IMR-90 (cell line): ENCODE measurements at regions not wholly inside any gene's neighbourhood (a gene's known extent, or its start where the extent isn't known, plus 50 kb on each side); places are given as distances from the start of the nearest gene placed in this dataset.

ENCODE experiments used
- ATAC-seq: fragments of 200-7000 bp; cut with Tn5 transposase; 2 replicates; pipeline ENCODE4 v1.9.1; 2020; ENCODE audit warnings: low read depth, mild to moderate bottlenecking, moderate library complexity
- BruUV-seq: library from RNA; stranded (reverse); fragments of 400-500 nt; replicated peaks from 2 replicates; lab custom pipeline; 2021; lab: Mats Ljungman, UMichigan
- CTCF ChIA-PET: fragments of 300-600 bp; formaldehyde crosslinking; extraction: SDS; loops from one replicate; lab custom pipeline; 2021; ENCODE audit warnings: antibody characterized with exemption; lab: Yijun Ruan, JAX
- POLR2A ChIA-PET: fragments of 300-600 bp; sonication (Branson Sonifier 250); formaldehyde crosslinking; loops from one replicate; lab custom pipeline; 2022; ENCODE audit warnings: antibody characterized with exemption; ENCODE audit not compliant: unreplicated experiment; lab: Charles Lee
- DNase-seq: peaks from one replicate; pipeline ENCODE4 v3.0.0; 2013
- H2AFZ ChIP-seq: replicated peaks from 2 replicates; pipeline ENCODE3; 2013; ENCODE audit warnings: low read length, mild to moderate bottlenecking; ENCODE audit not compliant: poor library complexity
- H2AK5ac ChIP-seq: 2 replicates; pipeline ENCODE4 v1.6.1; 2013; ENCODE audit warnings: low read depth, low read length, inconsistent platforms
- H2AK9ac ChIP-seq: replicated peaks from 2 replicates; pipeline ENCODE3; 2013; ENCODE audit warnings: mild to moderate bottlenecking, low read depth, low read length, moderate library complexity; ENCODE audit not compliant: poor library complexity
- H2BK120ac ChIP-seq: 2 replicates; pipeline ENCODE4 v1.6.1; 2013; ENCODE audit warnings: low read depth, low read length, inconsistent platforms
- H2BK15ac ChIP-seq: 3 replicates; pipeline ENCODE4 v1.6.1; 2013; ENCODE audit warnings: low read depth, low read length, inconsistent platforms
- H2BK20ac ChIP-seq: 2 replicates; pipeline ENCODE4 v1.6.1; 2013; ENCODE audit warnings: low read depth, mild to moderate bottlenecking, inconsistent platforms, low read length, moderate library complexity
- H2BK5ac ChIP-seq: 2 replicates; pipeline ENCODE4 v1.6.1; 2013; ENCODE audit warnings: mild to moderate bottlenecking, low read depth, low read length, inconsistent platforms; ENCODE audit not compliant: poor library complexity, severe bottlenecking
- H3K14ac ChIP-seq: replicated peaks from 2 replicates; pipeline ENCODE4 v1.6.1; 2013; ENCODE audit warnings: low read depth, low read length, inconsistent platforms
- H3K18ac ChIP-seq: 2 replicates; pipeline ENCODE4 v1.6.1; 2013; ENCODE audit warnings: low read depth, low read length, control low read depth
- H3K23ac ChIP-seq: 2 replicates; pipeline ENCODE4 v1.6.1; 2013; ENCODE audit warnings: low read depth, low read length, inconsistent platforms
- H3K27ac ChIP-seq: 2 replicates; pipeline ENCODE4 v1.5.1; 2013; ENCODE audit warnings: mild to moderate bottlenecking, control low read depth, low read length; ENCODE audit not compliant: insufficient read depth
- H3K27me3 ChIP-seq: 2 replicates; pipeline ENCODE4 v1.6.1; 2013; ENCODE audit warnings: low read length; ENCODE audit not compliant: control insufficient read depth, insufficient read depth
- H3K36me3 ChIP-seq: 2 replicates; pipeline ENCODE4 v1.6.1; 2013; ENCODE audit warnings: low read length, mixed read lengths; ENCODE audit not compliant: control insufficient read depth, insufficient read depth
- H3K4ac ChIP-seq: 2 replicates; pipeline ENCODE4 v1.6.1; 2013; ENCODE audit warnings: low read depth, low read length, inconsistent platforms
- H3K4me1 ChIP-seq: 2 replicates; pipeline ENCODE4 v1.6.1; 2013; ENCODE audit warnings: low read length, mixed read lengths; ENCODE audit not compliant: control insufficient read depth, insufficient read depth
- H3K4me2 ChIP-seq: 2 replicates; pipeline ENCODE4 v1.6.1; 2013; ENCODE audit warnings: low read depth, mild to moderate bottlenecking, control low read depth, low read length, moderate library complexity
- H3K4me3 ChIP-seq: 2 replicates; pipeline ENCODE4 v1.5.1; 2013; ENCODE audit warnings: low read depth, mild to moderate bottlenecking, control low read depth, low read length, moderate library complexity; ENCODE audit not compliant: insufficient read depth
- H3K56ac ChIP-seq: 2 replicates; pipeline ENCODE4 v1.6.1; 2013; ENCODE audit warnings: low read length, inconsistent platforms; ENCODE audit not compliant: insufficient read depth; ENCODE audit errors: extremely low read depth
- H3K79me1 ChIP-seq, 2 experiments: 2 replicates each; pipeline ENCODE4 v1.6.1; 2013; ENCODE audit warnings: low read length in 2 of 2, inconsistent platforms in 1 of 2, low read depth in 1 of 2
- H3K9ac ChIP-seq: 2 replicates; pipeline ENCODE4 v1.6.1; 2013; ENCODE audit warnings: low read depth, low read length, control low read depth
- H3K9me1 ChIP-seq: 2 replicates; pipeline ENCODE4 v1.6.1; 2013; ENCODE audit warnings: low read length, inconsistent platforms; ENCODE audit not compliant: insufficient read depth
- H3K9me3 ChIP-seq: 2 replicates; pipeline ENCODE4 v1.6.1; 2013; ENCODE audit warnings: low read length; ENCODE audit not compliant: control insufficient read depth, insufficient read depth
- H4K20me1 ChIP-seq: 2 replicates; pipeline ENCODE4 v1.6.1; 2013; ENCODE audit warnings: low read length, inconsistent platforms; ENCODE audit not compliant: insufficient read depth
- H4K5ac ChIP-seq: 2 replicates; pipeline ENCODE4 v1.6.1; 2013; ENCODE audit warnings: mild to moderate bottlenecking, low read depth, low read length, control low read depth
- H4K8ac ChIP-seq, 2 experiments: 2 replicates each; pipeline ENCODE4 v1.6.1; 2013; ENCODE audit warnings: low read depth in 2 of 2, low read length in 2 of 2, control low read depth in 1 of 2, inconsistent platforms in 1 of 2
- H4K91ac ChIP-seq: 2 replicates; pipeline ENCODE4 v1.6.1; 2013; ENCODE audit warnings: low read depth, low read length, inconsistent platforms; ENCODE audit not compliant: insufficient read depth
- CEBPB ChIP-seq: IDR thresholded peaks from 2 replicates; pipeline ENCODE4 v1.6.1; 2012; ENCODE audit warnings: low read depth, low read length, improper control_type of control experiment
- CTCF ChIP-seq: conservative IDR thresholded peaks from 2 replicates; pipeline ENCODE4 v1.5.1; 2012; ENCODE audit warnings: mild to moderate bottlenecking, low read depth, low read length, improper control_type of control experiment
- WGBS, 2 experiments: methylation state at CpG; one replicate each; pipeline versions ENCODE4 v1.1.5 to v1.1.7; 2013; ENCODE audit warnings: missing lambda C conversion rate in 2 of 2; ENCODE audit not compliant: insufficient read length in 1 of 2; ENCODE audit errors: extremely low coverage in 2 of 2; 5-methylcytosine and 5-hydroxymethylcytosine counted together
- dilution Hi-C: fragments of 300-500 bp; cut with HindIII; formaldehyde crosslinking; loops from one replicate; pipeline ENCODE4 v1.14.3; 2018; ENCODE audit warnings: low sequenced_read_pairs; ENCODE audit not compliant: unreplicated experiment
- in situ Hi-C: fragments of 300-500 bp; cut with MboI; formaldehyde crosslinking; loops from 3 replicates; pipeline ENCODE4 v1.14.3; 2019; ENCODE audit warnings: low sequenced_read_pairs, inconsistent platforms, mixed read lengths
- intact Hi-C: fragments of 100-400 bp; cut with micrococcal nuclease; formaldehyde crosslinking; loops from 2 replicates; pipeline ENCODE4 v1.10.0; 2022

DNA sequence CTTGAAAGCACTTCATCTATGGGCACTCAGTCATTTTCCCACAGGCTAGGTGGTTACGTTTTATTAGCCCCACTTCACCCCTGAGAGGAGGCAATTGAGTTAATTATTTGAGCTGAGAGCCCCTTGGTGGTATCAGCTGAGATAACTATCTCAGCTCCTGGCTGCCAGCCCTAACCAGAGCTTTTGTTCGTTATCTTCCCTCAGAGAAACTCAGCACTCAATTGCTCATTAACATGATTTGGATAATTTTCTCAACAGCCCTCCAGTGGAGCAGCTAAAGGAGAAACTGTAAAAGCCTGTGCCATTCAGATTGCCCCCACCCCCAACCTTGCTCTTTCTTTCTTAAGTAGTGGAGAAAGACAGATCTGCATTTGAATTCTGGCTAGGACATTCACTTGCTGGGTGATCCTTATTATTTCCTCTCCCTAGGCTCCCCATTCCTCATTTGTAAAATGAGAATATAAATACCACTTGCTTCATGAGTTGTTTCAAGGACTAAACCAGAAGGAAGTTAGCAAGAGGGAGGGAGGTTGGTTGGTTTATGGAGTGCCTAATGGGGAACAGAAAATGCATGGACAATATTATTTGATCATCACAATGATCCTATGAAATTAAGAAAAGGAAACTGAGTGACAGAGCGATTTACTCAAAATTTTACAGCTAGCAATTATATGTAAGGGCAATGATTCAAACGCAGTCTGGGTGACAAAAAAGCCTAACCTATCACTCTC lies 218.7 kb upstream of the FGGY start:
- H2BK15ac ChIP-seq, result no peak overlapping the region
- no peak overlapping the region for H3K4me3 ChIP-seq
- no peak overlapping the region for H3K4me2 ChIP-seq
- no peak for DNase-seq
- no peaks in the 10 kb centered on the region for H4K20me1 ChIP-seq
- H3K9me3 ChIP-seq, result no peaks in the 10 kb centered on the region
- no peak overlapping the region for H3K56ac ChIP-seq
- H3K9ac ChIP-seq, result no peak overlapping the region
- ATAC-seq, result no peak
- H3K79me1 ChIP-seq, result no peaks in the 10 kb centered on the region
- H2AK5ac ChIP-seq, result no peak overlapping the region
- no peak overlapping the region for H3K18ac ChIP-seq
- no TSS peak for BruUV-seq
- no peak overlapping the region for H4K5ac ChIP-seq
- dilution Hi-C loops, result no loop called here
- H3K14ac ChIP-seq, result no peak overlapping the region
- H3K36me3 ChIP-seq, result no peaks in the 10 kb centered on the region
- H4K8ac ChIP-seq, result no peak overlapping the region
- CTCF ChIA-PET, result interaction anchor here (1.4 kb wide), 1 partner anchor 10 kb away, joined by 6 read pairs; no protein-coding TSS in a partner anchor
- in situ Hi-C loops, result no loop called here
- no peak overlapping the region for H2BK5ac ChIP-seq
- intact Hi-C loops, result loop anchor here (5.0 to 10.0 kb wide), 3 partner anchors 217 to 677 kb away; partner anchors contain the start of gene FGGY
- H3K23ac ChIP-seq, result no peak overlapping the region
- H3K27ac ChIP-seq, result no peak overlapping the region
- no peak overlapping the region for H4K91ac ChIP-seq
- H3K9me1 ChIP-seq, result no peaks in the 10 kb centered on the region; the same call in 1 of the 2 replicates
- H3K27me3 ChIP-seq, result no peaks in the 10 kb centered on the region
- TF ChIP-seq CTCF, result no peak
- TF ChIP-seq CEBPB, result no peak
- no peak overlapping the region for H2BK120ac ChIP-seq
- no peak overlapping the region for H3K4ac ChIP-seq
- H2BK20ac ChIP-seq, result no peak overlapping the region
- POLR2A ChIA-PET, result interaction anchor here (0.6 kb wide), 1 partner anchor 9 kb away, joined by 3 read pairs; no protein-coding TSS in a partner anchor
- no peak overlapping the region for H2AFZ ChIP-seq
- peaks cover 4% of the 10 kb centered on the region for H3K4me1 ChIP-seq
- H2AK9ac ChIP-seq, result peak overlapping the region; percentile 46
- WGBS, 2 experiments, result 85% methylated on average over 2 of the region's 4 CpGs; no CpG with 5 or more reads in 1 of the 2 experiments
